ENCODE measurements at regions not wholly inside any gene's neighbourhood (a gene's known extent, or its start where the extent isn't known, plus 50 kb on each side); places are given as distances from the start of the nearest gene placed in this dataset.
"Not testable (repeated sequence)": the region's sequence is repeated elsewhere in the genome, so short reads cannot be mapped to it uniquely, and the experiment has no call there.

DNA sequence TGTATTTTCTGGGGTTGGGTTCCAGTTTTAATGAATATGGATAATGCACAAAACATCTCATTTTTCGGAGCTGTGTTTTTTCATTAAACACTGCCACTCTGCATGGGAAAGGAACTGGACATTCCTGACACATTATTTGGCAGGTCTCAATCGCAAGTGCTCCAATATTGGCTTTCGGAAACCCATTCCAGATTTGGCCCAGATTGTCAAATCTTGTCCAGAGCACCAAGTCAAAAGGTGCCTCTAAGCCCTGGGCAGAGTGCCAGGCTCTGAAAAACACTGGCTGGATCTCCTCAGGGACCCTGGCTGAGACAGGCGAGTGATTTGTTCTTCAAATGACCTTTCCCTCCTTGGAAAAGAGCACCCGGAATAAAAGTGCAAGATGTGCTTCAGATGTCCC lies 68.4 kb upstream of the MRPS6 start:
- Mint-ChIP-seq H3K4me1 (ENCODE audit: low read depth in 2 of 2) (peaks cover 14 to 30% of the 10 kb centered on the region in 2 donors), H3K36me3 (no peaks in the 10 kb centered on the region), H3K9me3 (peaks cover 7% of the 10 kb centered on the region), H3K27me3 (no peaks in the 10 kb centered on the region), H3K4me3 (no peak overlapping the region), H3K27ac (peak overlapping the region in 1 of 2 donors; percentile 57)
- DNase-seq (ENCODE audit: low spot score): no peak
- no peak for ATAC-seq

DNA sequence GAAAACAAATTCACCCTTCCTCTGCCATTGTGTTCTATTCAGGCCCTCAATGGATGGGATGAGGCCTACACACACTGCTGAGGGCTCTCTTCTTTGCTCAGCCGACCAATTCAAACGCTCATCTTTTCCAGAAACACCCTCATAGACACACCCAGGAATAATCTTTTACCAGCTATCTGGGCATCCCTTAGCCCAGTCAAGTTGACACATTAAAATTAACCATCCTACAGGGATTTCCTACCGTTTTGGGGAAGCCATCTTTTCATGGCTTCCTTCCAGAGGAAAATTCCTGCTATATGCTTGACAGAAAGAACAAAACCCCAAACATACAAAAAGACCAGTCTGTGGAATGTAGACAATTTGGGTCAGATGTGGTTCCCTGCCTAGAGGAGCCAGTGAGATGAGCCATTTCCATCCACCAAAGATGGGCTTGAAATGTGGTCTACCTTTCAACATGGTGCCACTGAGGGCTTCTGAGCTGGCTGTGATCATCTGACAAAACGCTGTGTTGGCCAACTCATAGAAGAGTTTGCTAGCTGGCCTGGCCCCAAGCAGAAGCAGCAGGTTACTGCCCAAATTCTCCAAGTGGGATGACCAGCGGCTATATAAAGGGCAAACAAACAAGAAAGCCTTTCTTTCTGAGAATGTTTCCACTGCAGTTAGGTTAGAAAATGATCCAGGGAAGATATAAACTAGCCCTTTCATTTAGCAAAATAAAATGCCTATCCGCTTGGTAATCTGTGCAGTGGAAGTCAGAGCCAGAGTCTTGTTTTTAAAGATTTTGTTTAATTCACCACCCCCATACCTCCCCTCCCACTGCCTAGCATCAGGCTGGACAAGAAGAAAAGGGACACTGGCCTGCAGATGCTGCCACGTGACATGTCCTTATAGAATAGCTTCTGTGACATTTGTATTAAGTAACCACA lies 69.1 kb upstream of the MRPS6 start:
- H3K27ac Mint-ChIP-seq: peak overlapping the region in 1 of 2 donors; percentile 12
- DNase-seq (ENCODE audit: low spot score): no peak
- ATAC-seq: no peak
- no peak overlapping the region for H3K4me3 Mint-ChIP-seq
- peaks cover 7% of the 10 kb centered on the region for H3K9me3 Mint-ChIP-seq
- no peaks in the 10 kb centered on the region for H3K36me3 Mint-ChIP-seq
- H3K27me3 Mint-ChIP-seq: no peaks in the 10 kb centered on the region
- peaks cover 17 to 30% of the 10 kb centered on the region in 2 donors for H3K4me1 Mint-ChIP-seq (ENCODE audit: low read depth in 2 of 2)

DNA sequence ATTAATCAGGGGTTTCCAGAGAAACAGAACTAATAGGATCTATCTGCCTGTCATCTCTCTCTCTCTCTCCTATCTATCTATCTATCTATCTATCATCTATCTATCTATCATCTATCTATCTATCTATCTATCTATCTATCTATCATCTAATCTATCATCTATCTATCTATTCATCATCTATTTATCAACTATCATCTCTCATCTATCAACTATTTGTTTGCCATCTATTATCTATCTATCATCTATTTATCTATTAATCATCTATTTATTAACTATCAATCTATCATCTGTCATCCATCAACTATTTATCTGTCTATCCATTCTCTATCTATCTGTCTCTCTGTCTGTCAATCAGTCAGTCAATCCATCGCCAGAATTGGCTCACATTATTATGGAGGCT lies 70.0 kb upstream of the MRPS6 start:
- Mint-ChIP-seq H3K27ac (peak overlapping the region in 1 of 2 donors; percentile 12), H3K4me3 (no peak overlapping the region), H3K9me3 (peaks cover 7% of the 10 kb centered on the region), H3K4me1 (ENCODE audit: low read depth in 2 of 2) (peaks cover 17 to 27% of the 10 kb centered on the region in 2 donors), H3K27me3 (no peaks in the 10 kb centered on the region), H3K36me3 (no peaks in the 10 kb centered on the region)
- ATAC-seq (no peak), DNase-seq (ENCODE audit: low spot score) (no peak)

DNA sequence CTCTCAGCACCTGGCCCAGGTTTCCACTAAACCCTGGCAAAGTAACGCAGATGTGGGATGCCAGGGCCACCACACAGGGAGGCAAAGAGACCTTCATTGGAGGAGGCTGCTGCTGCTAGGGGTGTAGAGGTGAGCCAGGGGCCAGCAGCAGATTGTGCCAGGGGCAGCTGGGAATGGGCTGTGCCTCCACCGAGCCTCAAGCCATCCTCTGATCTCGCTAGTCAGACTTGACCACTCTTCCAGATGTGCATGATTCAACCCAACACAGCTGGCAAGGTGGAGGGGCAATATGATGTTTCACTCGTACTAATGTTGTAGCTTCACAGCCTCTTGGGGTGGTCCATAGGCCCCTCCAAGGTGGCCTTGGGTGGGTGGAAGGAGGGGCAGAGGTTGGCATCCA lies 73.0 kb upstream of the MRPS6 start:
- Mint-ChIP-seq H3K4me3 (no peak overlapping the region), H3K27me3 (no peaks in the 10 kb centered on the region), H3K36me3 (peaks cover 6% of the 10 kb centered on the region), H3K9me3 (peaks cover 8% of the 10 kb centered on the region), H3K4me1 (ENCODE audit: low read depth in 2 of 2) (peaks cover 26 to 30% of the 10 kb centered on the region in 2 donors), H3K27ac (peak overlapping the region; percentile 59 to 70)
- DNase-seq (ENCODE audit: low spot score) (no peak), ATAC-seq (no peak)

DNA sequence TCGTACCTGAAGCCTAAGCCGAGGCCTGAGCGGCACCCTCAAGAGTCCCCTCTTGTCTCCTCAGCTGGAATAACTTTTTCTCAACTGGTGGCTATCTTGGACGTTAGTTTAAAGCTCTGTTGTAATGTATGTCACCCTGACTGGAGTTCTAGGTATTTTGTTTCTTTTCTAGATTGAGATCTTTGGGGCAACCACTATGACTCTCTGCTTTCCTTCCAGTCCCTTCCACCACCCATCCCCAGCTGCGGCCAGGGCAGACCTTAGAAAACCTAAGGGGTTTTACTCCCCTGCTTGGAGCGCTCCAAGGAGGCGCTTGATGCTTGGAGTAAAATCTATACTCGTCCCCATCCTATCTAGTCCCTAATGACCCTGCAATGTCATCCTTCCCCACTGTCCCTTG lies 74.6 kb upstream of the MRPS6 start:
- Mint-ChIP-seq H3K36me3 (peaks cover 6% of the 10 kb centered on the region), H3K27ac (peak overlapping the region; percentile 59 to 70), H3K9me3 (peaks cover 8% of the 10 kb centered on the region), H3K4me3 (peak overlapping the region; percentile 39), H3K27me3 (no peaks in the 10 kb centered on the region), H3K4me1 (ENCODE audit: low read depth in 2 of 2) (peaks cover 32 to 35% of the 10 kb centered on the region in 2 donors)
- ATAC-seq (peak in 1 of 2 donors; percentile 62), DNase-seq (ENCODE audit: low spot score) (no peak)

DNA sequence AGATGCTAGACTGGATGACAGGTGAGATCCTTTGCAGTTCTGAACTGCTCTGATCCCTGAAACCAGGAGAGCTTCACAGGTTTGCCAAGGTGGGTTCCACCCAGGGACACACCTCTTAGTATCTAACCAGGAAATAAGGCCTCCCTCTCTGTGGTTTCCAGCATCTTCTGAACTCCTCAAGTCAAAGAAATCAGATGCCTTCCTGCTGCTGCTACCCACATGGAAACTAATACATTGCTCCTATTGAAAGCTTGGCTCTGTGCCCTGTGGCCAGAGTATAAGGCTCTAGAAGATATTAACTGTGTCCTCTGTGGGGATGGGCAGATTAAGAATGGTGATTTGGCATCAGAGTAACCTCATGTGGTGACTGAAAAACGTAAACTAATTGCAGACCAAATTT lies 75.0 kb upstream of the MRPS6 start:
- no peak for DNase-seq (ENCODE audit: low spot score)
- Mint-ChIP-seq H3K27ac (peak overlapping the region; percentile 59 to 70), H3K36me3 (peaks cover 6% of the 10 kb centered on the region), H3K27me3 (no peaks in the 10 kb centered on the region), H3K9me3 (peaks cover 5% of the 10 kb centered on the region), H3K4me1 (ENCODE audit: low read depth in 2 of 2) (peaks cover 36 to 39% of the 10 kb centered on the region in 2 donors), H3K4me3 (peak overlapping the region; percentile 39)
- ATAC-seq: peak in 1 of 2 donors; percentile 64

DNA sequence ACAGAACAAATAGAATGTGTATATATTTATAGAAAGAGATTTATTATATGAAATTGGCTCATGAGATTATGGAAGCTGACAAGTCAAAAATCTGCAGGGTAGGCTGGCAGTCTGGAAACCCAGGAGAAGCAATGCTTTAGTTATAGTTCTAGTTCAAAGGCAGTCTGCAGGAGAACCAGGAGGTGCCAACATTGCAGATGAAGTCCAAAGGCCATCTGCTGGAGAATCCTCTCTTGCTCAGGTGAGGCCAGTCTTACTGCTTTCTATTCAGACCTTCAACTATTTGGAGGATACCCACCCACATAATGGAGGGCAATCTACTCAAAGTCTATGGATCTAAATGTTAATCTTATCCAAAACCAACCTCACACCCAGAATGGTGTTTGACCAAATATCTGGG lies 75.9 kb upstream of the MRPS6 start:
- DNase-seq (ENCODE audit: low spot score) (no peak), ATAC-seq (no peak)
- Mint-ChIP-seq H3K27ac (peak overlapping the region in 1 of 2 donors; percentile 43), H3K36me3 (peaks cover 6% of the 10 kb centered on the region), H3K9me3 (peaks cover 5% of the 10 kb centered on the region), H3K27me3 (no peaks in the 10 kb centered on the region), H3K4me1 (ENCODE audit: low read depth in 2 of 2) (peaks cover 37 to 42% of the 10 kb centered on the region in 2 donors), H3K4me3 (no peak overlapping the region)

DNA sequence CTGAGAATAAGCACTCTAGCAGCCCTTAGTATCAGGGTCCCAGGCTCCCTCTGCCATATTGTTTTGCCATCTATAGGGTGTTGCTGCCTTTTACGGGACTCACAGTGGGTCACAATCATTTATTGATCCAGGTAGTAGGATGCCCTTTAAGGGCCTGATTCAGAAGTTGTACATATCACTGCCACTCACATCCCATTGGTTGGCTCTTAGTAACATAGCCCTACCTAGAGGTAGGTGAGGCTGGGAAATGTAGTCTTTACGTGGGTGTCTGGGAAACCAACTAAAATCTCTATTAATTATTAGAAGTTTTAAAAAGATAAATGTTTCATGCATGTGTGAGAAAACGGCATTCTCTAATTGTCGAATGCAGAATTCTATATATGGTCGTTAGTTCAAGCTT lies 78.8 kb upstream of the ATP5PO start:
- ATAC-seq (no peak), DNase-seq (ENCODE audit: low spot score) (no peak)
- Mint-ChIP-seq H3K4me3 (peak overlapping the region; percentile 48), H3K36me3 (peaks cover 16% of the 10 kb centered on the region), H3K4me1 (ENCODE audit: low read depth in 2 of 2) (peaks cover 42 to 48% of the 10 kb centered on the region in 2 donors), H3K27ac (peak overlapping the region; percentile 76 to 98), H3K9me3 (peaks cover 5% of the 10 kb centered on the region), H3K27me3 (no peaks in the 10 kb centered on the region)

DNA sequence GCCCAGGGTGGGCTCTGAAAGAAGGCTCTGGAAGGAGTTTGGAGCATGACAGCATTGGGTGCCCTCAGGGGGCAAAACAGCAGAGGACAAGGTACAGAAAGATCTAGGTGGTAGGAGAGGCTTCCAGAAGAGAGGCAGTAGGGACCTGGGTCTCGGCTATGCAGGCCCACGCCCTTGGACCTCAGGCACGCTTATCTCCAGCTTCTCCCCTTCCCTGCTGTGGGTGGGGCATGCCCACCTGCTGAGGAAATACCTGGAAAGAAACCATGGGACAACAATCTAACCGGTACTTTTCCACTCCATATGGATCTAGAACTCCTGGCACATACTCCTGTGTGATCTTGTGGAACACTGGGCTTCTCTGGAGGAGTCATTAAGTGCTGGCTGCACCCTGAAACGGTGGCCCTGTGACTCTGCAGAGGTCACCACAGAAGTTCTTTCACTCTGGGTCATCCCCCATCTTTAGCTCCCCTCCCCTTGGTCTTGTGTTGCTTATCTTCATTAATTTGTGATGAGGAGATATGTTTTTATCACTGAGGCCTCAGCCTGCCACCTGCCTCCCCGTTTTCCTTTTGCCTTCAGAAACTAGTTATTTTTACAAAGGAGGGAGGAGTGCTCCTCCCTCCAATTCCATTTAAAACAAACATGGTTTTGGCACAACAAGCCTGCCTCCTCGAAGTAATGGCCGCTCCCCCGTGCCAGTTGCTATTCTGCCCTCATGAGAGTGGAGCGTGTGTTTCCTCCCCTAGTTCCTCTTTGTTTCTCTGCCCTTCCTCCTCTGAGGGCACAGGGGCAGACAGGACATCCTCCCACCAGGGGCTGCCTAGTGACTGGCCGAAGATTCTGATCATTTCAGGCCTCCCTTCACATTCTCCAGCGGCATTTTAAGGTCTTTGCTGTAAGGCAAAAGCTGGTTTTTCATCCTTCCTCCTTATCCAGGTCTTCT lies 78.0 kb upstream of the ATP5PO start:
- DNase-seq (ENCODE audit: low spot score) (no peak), ATAC-seq (peak in 1 of 2 donors; percentile 62)
- Mint-ChIP-seq H3K27me3 (no peaks in the 10 kb centered on the region), H3K9me3 (peaks cover 5% of the 10 kb centered on the region), H3K27ac (peak overlapping the region; percentile 76 to 98), H3K4me3 (peak overlapping the region; percentile 48), H3K36me3 (peaks cover 16% of the 10 kb centered on the region), H3K4me1 (ENCODE audit: low read depth in 2 of 2) (peaks cover 38 to 40% of the 10 kb centered on the region in 2 donors)

DNA sequence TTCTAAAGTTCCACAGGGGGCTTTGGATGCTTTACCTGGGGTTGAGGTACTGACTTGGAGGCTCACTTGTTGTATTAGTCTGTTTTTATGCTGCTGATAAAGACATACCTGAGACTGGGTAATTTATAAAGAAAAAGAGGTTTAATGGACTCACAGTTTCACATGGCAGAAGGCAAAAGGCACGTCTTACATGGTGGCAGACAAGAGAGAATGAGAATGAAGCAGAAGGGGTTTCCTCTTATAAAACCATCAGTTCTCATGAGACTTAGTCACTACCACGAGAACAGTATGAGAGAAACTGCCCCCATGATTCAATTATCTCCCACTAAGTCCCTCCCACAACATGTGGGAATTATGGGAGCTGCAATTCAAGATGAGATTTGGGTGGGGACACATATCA lies 76.8 kb upstream of the ATP5PO start:
- Mint-ChIP-seq H3K4me1 (ENCODE audit: low read depth in 2 of 2) (peaks cover 36 to 38% of the 10 kb centered on the region in 2 donors), H3K36me3 (peaks cover 16% of the 10 kb centered on the region), H3K27ac (peak overlapping the region in 1 of 2 donors; percentile 98)
- not testable (repeated sequence) for ATAC-seq; DNase-seq (ENCODE audit: low spot score); H3K9me3 Mint-ChIP-seq; H3K4me3 Mint-ChIP-seq; H3K27me3 Mint-ChIP-seq

DNA sequence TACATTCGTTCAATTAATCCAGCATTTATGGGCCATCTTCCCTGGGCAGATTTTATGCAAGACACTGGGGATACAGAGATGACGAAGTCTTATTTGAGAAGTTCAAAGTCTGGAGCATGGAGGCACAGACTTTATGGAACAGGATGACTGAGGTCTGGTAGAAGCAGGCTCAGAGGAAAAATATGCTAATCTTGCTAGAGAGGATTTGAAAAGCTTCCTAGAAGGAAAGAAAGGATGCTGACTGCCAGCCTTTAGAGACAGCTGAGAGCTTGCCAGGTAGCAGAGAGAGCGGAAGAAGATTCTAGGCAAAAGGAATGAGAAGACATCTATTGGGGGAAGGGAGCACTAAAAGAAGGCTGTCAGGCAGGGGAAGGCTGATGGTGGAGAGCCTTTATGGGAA lies 75.5 kb upstream of the ATP5PO start:
- H3K4me3 Mint-ChIP-seq: no peak overlapping the region
- peaks cover 10% of the 10 kb centered on the region for H3K36me3 Mint-ChIP-seq
- peak overlapping the region in 1 of 2 donors; percentile 21 for H3K27ac Mint-ChIP-seq
- no peaks in the 10 kb centered on the region for H3K9me3 Mint-ChIP-seq
- ATAC-seq (no peak), DNase-seq (ENCODE audit: low spot score) (no peak)
- H3K4me1 Mint-ChIP-seq (ENCODE audit: low read depth in 2 of 2): peaks cover 33 to 38% of the 10 kb centered on the region in 2 donors
- no peaks in the 10 kb centered on the region for H3K27me3 Mint-ChIP-seq

DNA sequence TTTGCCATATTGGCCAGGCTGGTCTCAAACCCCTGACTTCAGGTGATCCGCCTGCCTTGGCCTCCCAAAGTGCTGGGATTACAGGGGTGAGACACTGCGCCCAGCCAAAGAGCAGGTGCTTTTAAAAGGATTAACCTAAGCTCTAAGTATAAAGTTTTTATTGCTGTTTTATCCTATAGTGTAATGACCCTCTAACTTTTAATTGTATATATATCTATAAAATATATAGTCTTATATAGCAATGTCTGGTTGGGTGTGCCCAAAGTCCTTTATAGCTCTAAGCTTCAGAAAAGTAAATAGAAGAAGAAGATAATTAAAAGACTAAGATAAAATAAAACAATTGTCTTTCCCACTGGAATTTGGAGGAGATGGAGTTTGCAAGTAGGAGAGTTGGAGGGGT lies 73.8 kb upstream of the ATP5PO start:
- ATAC-seq: no peak
- no peak for DNase-seq (ENCODE audit: low spot score)
- Mint-ChIP-seq H3K9me3 (peaks cover 6% of the 10 kb centered on the region), H3K27me3 (no peaks in the 10 kb centered on the region), H3K4me3 (no peak overlapping the region), H3K4me1 (ENCODE audit: low read depth in 2 of 2) (peaks cover 50 to 53% of the 10 kb centered on the region in 2 donors), H3K36me3 (peaks cover 15% of the 10 kb centered on the region), H3K27ac (no peak overlapping the region)

DNA sequence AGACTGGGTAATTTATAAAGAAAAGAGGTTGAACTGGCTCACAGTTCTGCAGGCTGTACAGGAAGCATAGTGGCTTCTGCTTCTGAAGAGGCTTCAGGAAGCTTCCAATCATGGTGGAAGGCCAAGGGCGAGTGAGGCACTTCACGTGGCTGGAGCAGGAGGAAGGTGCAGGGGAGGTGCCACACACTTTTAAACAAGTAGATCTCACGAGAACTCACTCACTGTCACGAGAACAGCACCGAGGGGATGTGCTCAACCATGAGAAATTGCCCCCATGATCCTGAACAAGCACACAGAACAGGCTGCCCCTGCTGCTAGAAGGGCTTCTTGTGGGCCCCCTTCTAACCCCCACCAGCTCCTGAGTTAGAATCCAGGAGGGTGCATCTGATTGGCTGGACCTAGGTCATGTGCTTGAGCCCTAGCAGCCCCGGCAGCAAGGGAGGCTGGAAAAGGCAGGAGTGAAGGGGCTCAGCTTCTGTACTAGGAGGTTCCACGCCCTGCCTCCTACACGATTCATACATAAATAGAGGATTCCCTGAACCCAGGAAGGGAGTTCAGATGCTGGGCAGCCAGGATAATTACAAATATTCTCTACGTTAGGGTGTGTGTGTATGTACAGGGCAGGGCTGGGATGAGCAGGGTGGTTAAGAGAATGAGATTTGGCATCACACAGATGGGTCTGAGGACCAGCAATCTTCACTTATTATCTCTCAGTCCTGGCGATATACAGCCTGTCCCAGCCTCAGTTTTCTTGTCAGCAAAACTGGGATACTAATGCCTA lies 72.8 kb upstream of the ATP5PO start:
- Mint-ChIP-seq H3K36me3 (peaks cover 17% of the 10 kb centered on the region), H3K9me3 (peaks cover 6% of the 10 kb centered on the region), H3K27ac (peak overlapping the region; percentile 5 to 60), H3K4me3 (no peak overlapping the region), H3K4me1 (ENCODE audit: low read depth in 2 of 2) (peaks cover 49 to 51% of the 10 kb centered on the region in 2 donors), H3K27me3 (no peaks in the 10 kb centered on the region)
- DNase-seq (ENCODE audit: low spot score) (no peak), ATAC-seq (no peak)

Data from natural killer cell treated with Interleukin-12 subunit alpha and Interleukin-12 subunit beta and Interleukin-15 and Interleukin-18, amount 100 ng/mL, for 72 hours (primary cell).